HepG2 (cell line): ENCODE measurements at regions not wholly inside any gene's neighbourhood (a gene's known extent, or its start where the extent isn't known, plus 50 kb on each side); places are given as distances from the start of the nearest gene placed in this dataset.

Source experiments
- ATAC-seq: fragments of 200-7000 bp; cut with Tn5 transposase; 3 replicates; pipeline ENCODE4 v1.9.1; 2020; ENCODE audit warnings: mild to moderate bottlenecking, moderate library complexity
- BruUV-seq: library from RNA; stranded (reverse); fragments of 400-500 nt; replicated peaks from 2 replicates; lab custom pipeline; 2021; lab: Mats Ljungman, UMichigan
- CTCF ChIA-PET: fragments of 300-600 bp; formaldehyde crosslinking; extraction: SDS; loops from one replicate; lab custom pipeline; 2021; ENCODE audit warnings: low total read pairs, inconsistent platforms, low intra/inter-chr PET ratio; lab: Yijun Ruan, JAX
- POLR2A ChIA-PET: fragments of 350-600 bp; sonication (Branson Sonifier 250); formaldehyde crosslinking; loops from one replicate; lab custom pipeline; 2020; ENCODE audit warnings: antibody characterized with exemption, inconsistent platforms; lab: Yijun Ruan, JAX
- DNase-seq: peaks from one replicate; pipeline ENCODE4 v3.0.0-alpha.2; 2015; ENCODE audit warnings: low spot score
- FAIRE-seq: peaks from 3 replicates; lab custom pipeline; 2011; peaks lifted over from hg19 to GRCh38; lab: Jason Lieb, UNC
- H2AFZ ChIP-seq: one replicate; pipeline ENCODE4 v1.6.1; 2011; ENCODE audit warnings: low read length, inconsistent platforms
- H3K27ac ChIP-seq: fragments of 300-600 bp; 3 replicates; pipeline ENCODE4 v1.8.0; 2011; ENCODE audit warnings: mixed run types, mild to moderate bottlenecking, mixed read lengths, low read length, inconsistent platforms; ENCODE audit not compliant: insufficient read depth; ENCODE audit errors: extremely low read length
- H3K27me3 ChIP-seq, 2 experiments: fragments of 200-600 bp in 1 of 2; 2 replicates in 1 of 2; 3 replicates in 1 of 2; pipeline versions ENCODE4 v1.6.0 to v1.8.0; 2011; ENCODE audit warnings: low read length in 2 of 2, mild to moderate bottlenecking in 2 of 2, moderate library complexity in 2 of 2, inconsistent platforms in 1 of 2; ENCODE audit not compliant: insufficient read depth in 2 of 2, control insufficient read depth in 1 of 2
- H3K36me3 ChIP-seq, 2 experiments: fragments of 200-600 bp in 1 of 2; replicated peaks in 1 of 2; 2 replicates in 1 of 2; 3 replicates in 1 of 2; pipeline versions ENCODE4 v1.5.1 to v1.8.0; 2011; ENCODE audit warnings: low read length in 2 of 2, inconsistent platforms in 1 of 2; ENCODE audit not compliant: insufficient read depth in 2 of 2, control insufficient read depth in 1 of 2
- H3K4me1 ChIP-seq: 2 replicates; pipeline ENCODE4 v1.5.1; 2012; ENCODE audit warnings: low read length, inconsistent platforms; ENCODE audit not compliant: insufficient read depth
- H3K4me2 ChIP-seq: 2 replicates; pipeline ENCODE4 v1.6.0; 2011; ENCODE audit warnings: low read depth, low read length, inconsistent platforms
- H3K4me3 ChIP-seq, 3 experiments: fragments of 200-600 bp in 1 of 3; sonication (generic), shearing (Covaris generic) in 1 of 3; replicated peaks in 1 of 3; 2 replicates each; pipeline ENCODE4 v1.5.1; 2011 to 2016; ENCODE audit warnings: low read length in 3 of 3, inconsistent platforms in 2 of 3, low read depth in 2 of 3, mild to moderate bottlenecking in 2 of 3, control low read depth in 1 of 3, mixed read lengths in 1 of 3; ENCODE audit not compliant: insufficient read depth in 1 of 3
- H3K79me2 ChIP-seq: one replicate; pipeline ENCODE4 v1.6.1; 2011; ENCODE audit warnings: low read length, inconsistent platforms; ENCODE audit not compliant: insufficient read depth
- H3K9ac ChIP-seq: 2 replicates; pipeline ENCODE4 v1.6.0; 2011; ENCODE audit warnings: mild to moderate bottlenecking, low read depth, low read length, inconsistent platforms; ENCODE audit not compliant: insufficient read depth
- H3K9me3 ChIP-seq: 2 replicates; pipeline ENCODE4 v1.5.1; 2012; ENCODE audit warnings: mild to moderate bottlenecking, low read length
- H4K20me1 ChIP-seq: 2 replicates; pipeline ENCODE4 v1.6.0; 2011; ENCODE audit warnings: inconsistent platforms, mild to moderate bottlenecking, low read length, moderate library complexity; ENCODE audit not compliant: insufficient read depth
- MAFK ChIP-seq, 2 experiments: IDR thresholded peaks in 1 of 2; conservative IDR thresholded peaks in 1 of 2; 2 replicates each; pipeline ENCODE4 v1.6.1; 2011; ENCODE audit warnings: improper control_type of control experiment in 2 of 2, low read length in 2 of 2
- WGBS: methylation state at CpG from one replicate; pipeline ENCODE4 v1.1.6; 2017; ENCODE audit warnings: low lambda C conversion rate; 5-methylcytosine and 5-hydroxymethylcytosine counted together
- in situ Hi-C: cut with HindIII; loops from 2 replicates; pipeline ENCODE4 v1.10.0; 2017; ENCODE audit warnings: low pct_unique_long_range_greater_than_20kb; ENCODE audit not compliant: extremely low pct_ligation_motif_present
- intact Hi-C: fragments of 100-400 bp; cut with micrococcal nuclease; formaldehyde crosslinking; loops from one replicate; pipeline ENCODE4 v1.10.0; 2022; ENCODE audit not compliant: unreplicated experiment
- TF ChIP-seq, protein P1 (sequence below): sonication (generic); formaldehyde crosslinking; IDR thresholded peaks from one replicate; pipeline ENCODE4 v1.5.1; 2020; ENCODE audit warnings: mild to moderate bottlenecking, missing genetic modification reagents; ENCODE audit errors: not compliant biosample characterization

DNA sequence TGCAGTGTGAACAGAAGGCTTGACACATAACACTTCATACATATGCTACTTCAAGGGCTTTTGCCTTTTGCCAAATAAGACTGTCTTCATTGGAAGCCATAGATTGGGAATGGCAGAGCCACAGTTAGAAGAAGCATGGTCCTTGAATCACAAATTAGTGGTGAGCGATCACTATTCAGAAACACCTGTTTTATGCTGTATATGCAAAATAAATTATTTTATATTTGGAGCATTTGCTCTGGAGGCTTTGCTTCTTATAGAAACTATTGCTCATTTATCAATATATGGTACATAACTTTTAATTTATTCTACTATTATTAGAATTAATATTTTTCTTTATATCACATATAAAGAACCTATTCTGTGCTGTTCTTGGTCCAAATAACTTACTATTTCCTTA, 270.4 kb upstream of the SPRY2 start:
- no peak overlapping the region for H2AFZ ChIP-seq
- ATAC-seq (no peak), DNase-seq (no peak), FAIRE-seq (no peak)
- in situ Hi-C loops = no loop called here
- no peaks in the 10 kb centered on the region for H3K79me2 ChIP-seq
- no peak overlapping the region for H3K27ac ChIP-seq
- TF ChIP-seq, protein P1, sequence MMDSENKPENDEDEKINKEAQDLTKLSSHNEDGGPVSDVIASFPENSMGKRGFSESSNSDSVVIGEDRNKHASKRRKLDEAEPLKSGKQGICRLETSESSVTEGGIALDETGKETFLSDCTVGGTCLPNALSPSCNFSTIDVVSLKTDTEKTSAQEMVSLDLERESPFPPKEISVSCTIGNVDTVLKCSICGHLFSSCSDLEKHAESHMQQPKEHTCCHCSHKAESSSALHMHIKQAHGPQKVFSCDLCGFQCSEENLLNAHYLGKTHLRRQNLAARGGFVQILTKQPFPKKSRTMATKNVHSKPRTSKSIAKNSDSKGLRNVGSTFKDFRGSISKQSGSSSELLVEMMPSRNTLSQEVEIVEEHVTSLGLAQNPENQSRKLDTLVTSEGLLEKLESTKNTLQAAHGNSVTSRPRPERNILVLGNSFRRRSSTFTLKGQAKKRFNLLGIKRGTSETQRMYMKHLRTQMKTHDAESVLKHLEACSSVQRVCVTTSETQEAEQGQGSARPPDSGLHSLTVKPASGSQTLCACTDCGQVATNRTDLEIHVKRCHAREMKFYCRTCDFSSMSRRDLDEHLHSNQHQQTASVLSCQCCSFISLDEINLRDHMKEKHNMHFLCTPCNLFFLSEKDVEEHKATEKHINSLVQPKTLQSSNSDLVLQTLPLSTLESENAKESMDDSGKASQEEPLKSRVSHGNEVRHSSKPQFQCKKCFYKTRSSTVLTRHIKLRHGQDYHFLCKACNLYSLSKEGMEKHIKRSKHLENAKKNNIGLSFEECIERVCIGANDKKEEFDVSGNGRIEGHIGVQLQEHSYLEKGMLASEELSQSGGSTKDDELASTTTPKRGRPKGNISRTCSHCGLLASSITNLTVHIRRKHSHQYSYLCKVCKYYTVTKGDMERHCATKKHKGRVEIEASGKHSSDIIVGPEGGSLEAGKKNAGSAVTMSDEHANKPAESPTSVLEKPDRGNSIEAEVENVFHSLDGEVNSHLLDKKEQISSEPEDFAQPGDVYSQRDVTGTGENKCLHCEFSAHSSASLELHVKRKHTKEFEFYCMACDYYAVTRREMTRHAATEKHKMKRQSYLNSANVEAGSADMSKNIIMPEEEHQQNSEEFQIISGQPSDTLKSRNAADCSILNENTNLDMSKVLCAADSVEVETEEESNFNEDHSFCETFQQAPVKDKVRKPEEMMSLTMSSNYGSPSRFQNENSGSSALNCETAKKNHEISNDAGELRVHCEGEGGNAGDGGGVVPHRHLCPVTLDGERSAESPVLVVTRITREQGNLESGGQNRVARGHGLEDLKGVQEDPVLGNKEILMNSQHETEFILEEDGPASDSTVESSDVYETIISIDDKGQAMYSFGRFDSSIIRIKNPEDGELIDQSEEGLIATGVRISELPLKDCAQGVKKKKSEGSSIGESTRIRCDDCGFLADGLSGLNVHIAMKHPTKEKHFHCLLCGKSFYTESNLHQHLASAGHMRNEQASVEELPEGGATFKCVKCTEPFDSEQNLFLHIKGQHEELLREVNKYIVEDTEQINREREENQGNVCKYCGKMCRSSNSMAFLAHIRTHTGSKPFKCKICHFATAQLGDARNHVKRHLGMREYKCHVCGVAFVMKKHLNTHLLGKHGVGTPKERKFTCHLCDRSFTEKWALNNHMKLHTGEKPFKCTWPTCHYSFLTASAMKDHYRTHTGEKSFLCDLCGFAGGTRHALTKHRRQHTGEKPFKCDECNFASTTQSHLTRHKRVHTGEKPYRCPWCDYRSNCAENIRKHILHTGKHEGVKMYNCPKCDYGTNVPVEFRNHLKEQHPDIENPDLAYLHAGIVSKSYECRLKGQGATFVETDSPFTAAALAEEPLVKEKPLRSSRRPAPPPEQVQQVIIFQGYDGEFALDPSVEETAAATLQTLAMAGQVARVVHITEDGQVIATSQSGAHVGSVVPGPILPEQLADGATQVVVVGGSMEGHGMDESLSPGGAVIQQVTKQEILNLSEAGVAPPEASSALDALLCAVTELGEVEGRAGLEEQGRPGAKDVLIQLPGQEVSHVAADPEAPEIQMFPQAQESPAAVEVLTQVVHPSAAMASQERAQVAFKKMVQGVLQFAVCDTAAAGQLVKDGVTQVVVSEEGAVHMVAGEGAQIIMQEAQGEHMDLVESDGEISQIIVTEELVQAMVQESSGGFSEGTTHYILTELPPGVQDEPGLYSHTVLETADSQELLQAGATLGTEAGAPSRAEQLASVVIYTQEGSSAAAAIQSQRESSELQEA (CRISPR knock-in tag) = no peak
- peak in 1 of 2 experiments; percentile 27; a peak in 1 of 4 replicates for TF ChIP-seq MAFK (conservative IDR thresholded peaks at IDR 0.05 in 1 of 2, IDR thresholded peaks at IDR 0.05 in 1 of 2; ENCODE audit: low read length in 2 of 2)
- TF ChIP-seq, all 625 proteins: peak for 1
- Histone ChIP-seq H3K4me3 (no peak overlapping the region), H3K9me3 (no peaks in the 10 kb centered on the region; the same call in 1 of the 2 replicates), H3K27me3 (no peaks in the 10 kb centered on the region), H4K20me1 (no peaks in the 10 kb centered on the region), H3K4me1 (no peaks in the 10 kb centered on the region), H3K36me3 (no peaks in the 10 kb centered on the region), H3K4me2 (no peak overlapping the region), H3K9ac (no peak overlapping the region)
- ChIA-PET CTCF (no interaction called here), POLR2A (no interaction called here)
- no TSS peak for BruUV-seq
- intact Hi-C loops = no loop called here
- 47% methylated on average over 1 of the region's 1 CpG for WGBS
